VCaP (cell line): ENCODE measurements at regions not wholly inside any gene's neighbourhood (a gene's known extent, or its start where the extent isn't known, plus 50 kb on each side); places are given as distances from the start of the nearest gene placed in this dataset.

ENCODE experiments used
- H3K27ac ChIP-seq: fragments of 450-650 bp; 2 replicates; pipeline ENCODE4 v1.5.1; 2017
- CTCF ChIP-seq: fragments of 450-650 bp; conservative IDR thresholded peaks from 2 replicates; pipeline ENCODE4 v1.5.1; 2017; ENCODE audit warnings: mild to moderate bottlenecking, moderate library complexity

GRCh38 chr6:115617031-115617430 is 443.7 kb downstream of the FRK start:
- no peak overlapping the region for H3K27ac ChIP-seq
- no peak for TF ChIP-seq CTCF

GRCh38 chr6:115613488-115613887 is 447.2 kb downstream of the FRK start:
- H3K27ac ChIP-seq = no peak overlapping the region

GRCh38 chr6:115612796-115613479 is 447.8 kb downstream of the FRK start:
- no peak overlapping the region for H3K27ac ChIP-seq
- no peak for TF ChIP-seq CTCF

More at GRCh38 chr6:115613488-115613887, 447.2 kb downstream of the FRK start:
- no peak for TF ChIP-seq CTCF

- no peak overlapping the region for H3K27ac ChIP-seq
- TF ChIP-seq CTCF = no peak
These were observed 448.5 kb downstream of the FRK start for GRCh38 chr6:115612216-115612615.

- H3K27ac ChIP-seq = no peak overlapping the region
- TF ChIP-seq CTCF = no peak
These were observed 450.0 kb downstream of the FRK start for GRCh38 chr6:115610696-115611095.

- no peak overlapping the region for H3K27ac ChIP-seq
- TF ChIP-seq CTCF = no peak
These were observed 451.6 kb downstream of the FRK start for GRCh38 chr6:115609111-115609510.

- no peak for TF ChIP-seq CTCF
- no peak overlapping the region for H3K27ac ChIP-seq
These were observed 458.2 kb downstream of the FRK start for GRCh38 chr6:115602466-115602865.
